ENCODE measurements at regions not wholly inside any gene's neighbourhood (a gene's known extent, or its start where the extent isn't known, plus 50 kb on each side); places are given as distances from the start of the nearest gene placed in this dataset.
A peak's percentile ranks its signal among the peaks of the same experiment; 100 is the strongest.
"Not testable (repeated sequence)": the region's sequence is repeated elsewhere in the genome, so short reads cannot be mapped to it uniquely, and the experiment has no call there.

DNA sequence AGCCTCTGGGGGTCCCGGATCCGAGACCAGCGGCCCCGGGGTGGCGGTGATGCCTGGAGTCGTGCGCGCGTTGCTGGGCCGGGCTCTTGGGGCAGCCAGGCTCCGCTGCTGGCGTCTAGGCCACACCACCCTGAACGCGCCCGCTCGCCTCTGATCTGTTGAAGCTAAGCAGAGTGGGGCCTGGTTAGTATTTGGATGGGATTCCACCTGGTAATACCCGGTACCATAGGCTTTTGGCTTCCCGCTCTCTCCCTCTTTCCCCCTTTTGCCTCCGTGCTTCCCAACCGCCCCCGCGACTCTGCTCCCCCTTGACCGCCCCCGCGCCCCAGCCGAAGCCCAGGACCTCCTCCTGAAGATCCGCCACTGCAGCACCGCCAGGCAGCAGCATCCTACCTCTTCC is 1383.5 kb upstream of the DEFB115 start:
- Histone ChIP-seq H3K27ac (no peak overlapping the region), H3K4me1 (no peaks in the 10 kb centered on the region), H3K27me3 (no peaks in the 10 kb centered on the region), H3K4me3 (no peak overlapping the region), H3K9me3 (no peaks in the 10 kb centered on the region), H3K36me3 (no peaks in the 10 kb centered on the region)
- ATAC-seq, result peak; percentile 13
- TF ChIP-seq CTCF (IDR thresholded peaks at IDR 0.05), result no peak
- peak; percentile 84 for DNase-seq
- intact Hi-C loops (cut with DNase I), result loop anchor here (10.0 kb wide), 1 partner anchor 759 kb away; no protein-coding TSS in a partner anchor

GRCh38 chr20:29874476-29875202 is 1382.8 kb upstream of the DEFB115 start:
- H3K9me3 ChIP-seq, result no peaks in the 10 kb centered on the region
- intact Hi-C loops (cut with DNase I), result loop anchor here (10.0 kb wide), 1 partner anchor 760 kb away; no protein-coding TSS in a partner anchor
- H3K36me3 ChIP-seq, result no peaks in the 10 kb centered on the region
- no peak for DNase-seq
- no peaks in the 10 kb centered on the region for H3K27me3 ChIP-seq
- ATAC-seq, result no peak
- no peaks in the 10 kb centered on the region for H3K4me1 ChIP-seq
- TF ChIP-seq CTCF (IDR thresholded peaks at IDR 0.05), result no peak
- H3K4me3 ChIP-seq, result no peak overlapping the region
- no peak overlapping the region for H3K27ac ChIP-seq

DNA sequence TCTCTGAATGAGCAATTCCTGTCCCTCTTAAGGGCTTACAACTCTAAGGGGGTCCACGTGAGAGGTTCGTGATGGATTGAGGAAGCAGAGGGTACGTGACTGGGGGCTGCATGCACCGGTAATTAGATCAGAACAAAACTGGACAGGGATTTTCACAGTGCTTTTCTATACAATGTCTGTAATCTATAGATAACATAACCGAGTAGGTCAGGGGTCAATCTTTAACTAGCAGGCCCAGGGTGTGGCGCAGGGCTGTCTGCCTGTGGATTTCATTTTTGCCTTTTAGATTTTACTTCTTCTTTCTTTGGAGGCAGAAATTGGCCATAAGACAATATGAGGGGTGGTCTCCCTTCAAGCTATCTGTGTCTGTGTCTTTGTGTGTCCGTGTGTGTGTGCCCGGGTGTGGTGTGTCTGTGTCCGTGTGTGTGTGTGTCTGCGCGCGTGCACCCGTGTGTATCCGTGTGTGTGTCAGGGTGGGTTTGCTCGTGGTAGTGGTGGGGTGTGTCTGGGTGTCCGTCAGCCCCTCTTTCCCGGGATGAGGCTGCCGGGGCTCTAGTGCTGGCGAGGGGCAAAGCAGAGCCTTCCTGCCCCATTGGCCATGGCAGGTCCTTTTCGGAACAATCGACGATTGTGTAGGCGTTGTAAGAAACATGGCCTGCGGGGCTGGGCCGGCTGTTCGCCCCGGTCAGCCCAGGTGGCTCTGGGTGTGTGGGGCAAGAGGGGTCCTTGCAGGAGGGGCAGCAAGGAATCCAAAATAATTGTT is 1382.0 kb upstream of the DEFB115 start:
- ATAC-seq, result peak; percentile 69
- intact Hi-C loops (cut with DNase I), result loop anchor here (10.0 kb wide), 1 partner anchor 761 kb away; no protein-coding TSS in a partner anchor

DNA sequence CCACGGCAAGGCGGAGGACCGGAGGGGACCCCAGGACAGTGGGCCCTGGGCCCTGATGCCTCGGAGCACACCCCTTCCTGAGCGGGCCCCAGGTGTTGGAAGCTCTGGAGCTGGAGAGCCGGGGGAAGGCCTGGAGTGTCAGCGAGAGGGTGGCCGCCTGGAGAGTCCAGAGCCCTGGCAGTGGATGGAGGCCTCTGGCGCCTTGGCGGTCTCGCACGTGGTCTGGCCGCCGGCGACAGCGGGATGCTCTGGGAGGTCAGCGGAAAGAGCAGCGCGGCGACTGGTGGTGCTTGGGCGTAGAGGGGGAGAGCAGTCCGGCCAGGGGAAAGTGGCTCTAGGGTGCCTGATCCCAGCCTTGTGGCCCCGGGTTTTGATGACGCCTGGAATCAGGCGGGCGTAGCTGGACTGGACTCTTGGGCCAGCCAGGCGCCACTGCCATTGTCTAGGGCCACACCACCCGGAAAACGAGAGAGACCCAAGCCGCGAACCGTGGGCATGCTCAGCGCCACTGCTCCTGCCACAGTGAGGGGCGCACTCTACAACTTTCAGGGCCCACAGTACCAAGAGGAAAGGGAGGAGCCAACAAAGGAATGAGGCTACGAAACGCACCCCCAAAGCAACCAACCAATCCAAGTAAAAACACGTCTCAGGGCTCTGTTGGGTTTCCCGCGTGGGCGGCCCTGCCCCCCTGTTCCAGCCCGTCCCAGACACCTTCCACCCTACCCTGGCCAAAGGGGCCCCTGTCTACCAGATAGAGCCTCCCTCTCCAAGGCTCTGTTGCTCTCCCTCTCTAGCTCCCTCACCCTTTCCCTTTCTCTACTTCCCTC is 1381.2 kb upstream of the DEFB115 start:
- intact Hi-C loops (cut with DNase I), result loop anchor here (10.0 kb wide), 1 partner anchor 761 kb away; no protein-coding TSS in a partner anchor
- H3K9me3 ChIP-seq, H3K27me3 ChIP-seq, H3K27ac ChIP-seq, H3K4me1 ChIP-seq, H3K36me3 ChIP-seq, H3K4me3 ChIP-seq: not testable (repeated sequence)
- DNase-seq, result peak; percentile 64
- ATAC-seq, result peak; percentile 23

More for the DNA sequence above, 1382.0 kb upstream of the DEFB115 start:
- H3K4me3 ChIP-seq, H3K9me3 ChIP-seq, H3K36me3 ChIP-seq, H3K27ac ChIP-seq, H3K27me3 ChIP-seq, H3K4me1 ChIP-seq: not testable (repeated sequence)
- peak; percentile 63 for DNase-seq

GRCh38 chr20:29876911-29877285 is 1380.6 kb upstream of the DEFB115 start:
- intact Hi-C loops (cut with DNase I), result loop anchor here (10.0 kb wide), 1 partner anchor 762 kb away; no protein-coding TSS in a partner anchor
- Histone ChIP-seq H3K4me3 (no peak overlapping the region), H3K27ac (no peak overlapping the region), H3K27me3 (no peaks in the 10 kb centered on the region), H3K36me3 (no peaks in the 10 kb centered on the region), H3K9me3 (no peaks in the 10 kb centered on the region), H3K4me1 (no peaks in the 10 kb centered on the region)
- no peak for TF ChIP-seq CTCF (IDR thresholded peaks at IDR 0.05)
- ATAC-seq, result no peak
- peak; percentile 65 for DNase-seq

DNA sequence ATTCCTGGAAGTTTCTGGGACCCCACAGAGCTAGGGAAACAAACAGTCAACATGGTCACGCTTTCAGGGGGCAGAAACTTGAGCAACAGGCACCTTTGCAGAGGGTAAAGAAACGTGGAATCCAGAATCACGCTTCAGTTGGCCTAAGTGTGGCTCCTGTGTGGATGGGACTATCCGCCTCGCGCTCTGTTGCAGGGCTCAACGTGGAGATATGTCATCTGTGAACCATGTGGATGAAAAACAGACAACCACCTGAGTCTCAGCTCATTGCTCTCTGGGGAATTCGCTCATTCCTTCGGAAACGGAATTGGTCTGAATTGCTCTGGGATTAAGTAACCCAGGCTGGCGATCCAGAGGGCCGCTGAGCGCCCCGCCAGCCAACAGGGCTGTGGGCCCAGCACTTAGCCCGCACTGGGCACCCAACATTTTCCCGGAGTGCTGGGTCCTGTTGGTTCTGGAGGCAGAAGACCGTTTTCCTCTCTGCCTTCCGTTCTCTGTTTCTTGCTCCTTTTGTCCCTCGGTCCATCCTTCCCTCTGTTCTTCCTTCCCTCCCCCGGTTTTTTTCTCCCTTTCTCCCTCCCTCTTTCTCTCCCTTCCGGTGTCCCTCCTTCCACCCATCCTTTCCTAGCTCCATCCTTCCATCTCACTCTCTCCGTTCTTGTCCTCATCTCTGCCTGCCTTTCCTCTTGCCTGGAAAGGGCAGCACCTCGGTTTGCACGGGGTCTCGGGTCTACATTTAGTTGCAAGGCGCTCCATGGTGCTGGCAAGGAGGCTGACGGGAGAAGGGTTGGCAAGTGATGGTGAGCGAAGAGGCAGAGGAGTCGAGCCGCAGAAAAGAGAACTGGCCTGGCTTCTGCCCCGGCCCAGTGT is 1379.8 kb upstream of the DEFB115 start:
- not testable (repeated sequence) for H3K27ac ChIP-seq, H3K36me3 ChIP-seq, ATAC-seq, H3K4me1 ChIP-seq, DNase-seq, H3K4me3 ChIP-seq, H3K9me3 ChIP-seq, H3K27me3 ChIP-seq
- intact Hi-C loops (cut with DNase I), result loop anchor here (10.0 kb wide), 1 partner anchor 763 kb away; no protein-coding TSS in a partner anchor

Measured in upper lobe of right lung (tissue), 1 donor.